C1 segment of cervical spinal cord (tissue), 14 donors: ENCODE measurements at regions not wholly inside any gene's neighbourhood (a gene's known extent, or its start where the extent isn't known, plus 50 kb on each side); places are given as distances from the start of the nearest gene placed in this dataset.

Experiments used
- DNase-seq, 14 donors: peaks; one replicate each; lab custom pipeline; 2025; lab: John Stamatoyannopoulos, UW

DNA sequence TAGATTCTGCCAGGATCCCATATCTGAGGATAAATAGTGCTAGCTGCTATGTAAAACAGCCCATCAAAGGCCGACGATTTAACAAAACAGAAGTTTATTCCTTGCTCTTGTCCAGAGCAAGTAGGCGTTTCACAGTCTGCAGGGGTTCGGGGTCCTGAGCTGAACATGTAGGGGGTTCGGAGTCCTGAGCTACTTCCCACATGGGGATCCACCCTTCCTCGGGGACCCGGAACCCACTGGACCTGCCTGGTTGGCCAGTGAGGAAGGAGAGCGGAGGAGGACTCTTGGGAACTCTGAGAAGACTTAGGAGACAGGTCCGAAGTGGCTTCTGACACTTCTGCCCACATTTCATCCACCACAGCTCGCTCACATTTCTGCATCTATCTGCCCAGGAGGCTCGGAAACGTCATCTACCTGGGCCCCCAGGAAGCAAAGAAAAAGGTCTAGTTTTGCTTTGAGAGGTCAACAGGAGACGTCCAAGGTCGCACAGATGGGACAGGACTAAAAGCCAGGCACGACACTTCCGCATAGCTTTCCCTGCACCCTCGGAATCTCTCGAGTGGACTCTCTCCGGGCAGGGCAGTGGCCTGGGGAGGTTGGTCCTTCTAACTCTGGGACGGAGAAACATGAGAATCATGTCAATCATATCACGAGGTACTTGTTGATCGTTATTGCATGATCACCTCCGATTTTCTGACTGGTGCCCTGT, 86.4 kb downstream of the MICALL2 start:
- DNase-seq, result no peak

DNA sequence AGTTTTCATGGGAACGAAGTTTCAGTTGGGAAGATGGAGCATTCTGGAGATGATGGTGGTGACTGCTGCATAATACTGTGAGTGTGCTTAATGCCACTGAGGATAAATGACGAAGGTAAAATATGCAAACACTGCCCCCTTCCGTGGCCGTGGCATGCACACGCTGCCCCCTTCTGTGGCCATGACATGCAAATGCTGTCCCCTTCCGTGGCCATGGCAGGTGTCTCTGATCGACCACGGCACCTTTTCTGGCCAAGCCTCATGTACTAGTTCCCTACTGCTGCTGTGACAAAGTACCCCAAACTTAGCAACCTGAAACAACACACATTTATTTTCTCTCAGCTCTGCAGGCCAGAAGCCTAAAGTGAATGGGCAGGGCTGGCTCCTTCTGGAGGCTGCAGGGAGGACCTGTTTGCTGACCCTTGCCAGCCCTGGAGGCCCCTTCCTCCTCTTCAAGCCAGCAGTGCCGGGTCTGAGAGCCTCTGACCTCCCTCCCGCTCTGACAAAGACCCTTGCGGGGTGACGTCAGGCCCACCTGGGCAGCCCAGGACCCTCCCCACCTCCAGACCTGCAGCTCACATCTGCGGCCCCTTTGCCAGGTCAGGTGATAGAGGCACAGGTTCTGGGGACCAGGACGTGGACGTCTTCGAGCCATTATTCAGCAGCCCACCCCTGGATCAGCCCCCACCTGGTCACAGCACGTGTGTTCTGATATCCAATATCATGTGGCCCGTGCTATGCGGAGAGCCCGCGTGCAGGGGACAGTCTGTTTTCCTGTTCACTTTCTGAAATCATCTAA, 82.0 kb downstream of the MICALL2 start:
- no peak for DNase-seq

DNA sequence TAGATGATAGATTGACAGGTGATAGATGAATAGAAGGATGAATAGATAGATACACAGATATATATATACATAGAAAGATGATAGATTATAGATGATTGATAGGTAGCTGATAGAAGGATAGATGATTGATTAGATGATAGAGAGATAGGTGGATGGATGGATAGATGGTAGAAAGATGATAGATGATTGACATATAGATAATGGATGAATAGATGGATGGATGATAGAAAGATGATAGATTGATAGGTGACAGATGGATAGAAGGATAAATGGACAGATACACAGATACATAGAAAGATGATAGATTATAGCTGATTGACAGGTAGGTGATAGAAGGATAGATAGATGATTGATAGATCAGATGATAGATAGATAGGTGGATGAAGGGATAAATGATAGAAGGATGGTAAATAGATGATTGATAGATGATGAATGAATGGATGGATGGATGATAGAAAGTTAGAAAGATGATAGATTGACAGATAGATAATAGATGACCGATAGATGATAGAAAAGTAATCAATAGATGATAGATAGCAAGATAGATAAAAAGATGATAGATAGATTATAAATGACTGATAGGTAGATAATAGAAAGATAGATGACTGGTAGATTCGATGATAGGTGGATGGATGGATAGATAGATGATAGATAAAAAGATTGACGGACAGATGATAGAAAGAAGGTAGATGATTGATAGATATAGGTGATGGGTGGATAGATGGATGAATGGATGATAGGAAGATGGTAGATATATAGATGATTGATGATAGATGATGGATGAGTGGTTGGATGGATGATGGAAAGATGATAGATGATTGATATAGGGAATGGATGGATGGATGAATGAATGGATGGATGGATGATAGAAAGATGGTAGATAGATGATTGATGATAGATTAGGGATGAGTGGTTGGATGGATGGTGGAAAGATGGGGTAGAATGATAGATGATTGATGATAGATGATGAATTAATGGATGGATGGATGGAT, 80.4 kb downstream of the MICALL2 start:
- DNase-seq, result no peak

DNA sequence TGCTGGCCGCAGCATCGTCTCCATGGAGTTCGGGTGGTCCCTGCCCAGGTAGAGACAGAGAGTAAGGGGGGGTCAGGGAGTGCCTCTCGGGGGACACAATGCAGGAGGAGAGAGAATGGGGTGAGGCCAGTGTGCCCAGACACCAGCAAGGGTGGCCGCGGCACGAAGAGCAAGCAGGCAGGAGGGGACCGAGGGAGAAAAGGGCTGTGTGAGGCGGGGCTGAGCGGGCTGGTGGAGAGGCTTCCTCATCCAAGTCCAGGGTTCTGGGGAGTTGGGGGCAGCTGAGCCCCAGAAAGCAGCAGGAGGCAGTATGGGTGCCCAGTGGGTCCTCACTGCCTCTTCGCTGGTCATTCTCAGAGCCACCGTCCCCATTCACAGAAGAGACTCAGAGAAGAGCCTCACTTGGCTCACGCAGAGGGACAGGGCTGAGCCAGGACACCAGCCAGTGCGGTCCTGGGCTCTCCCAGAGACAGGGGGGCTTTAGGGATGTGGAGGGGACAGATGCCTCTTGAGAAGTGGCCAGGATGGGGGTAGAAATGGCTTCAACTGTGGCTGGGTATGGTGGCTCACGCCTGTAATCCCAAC, 78.9 kb downstream of the MICALL2 start:
- no peak for DNase-seq

DNA sequence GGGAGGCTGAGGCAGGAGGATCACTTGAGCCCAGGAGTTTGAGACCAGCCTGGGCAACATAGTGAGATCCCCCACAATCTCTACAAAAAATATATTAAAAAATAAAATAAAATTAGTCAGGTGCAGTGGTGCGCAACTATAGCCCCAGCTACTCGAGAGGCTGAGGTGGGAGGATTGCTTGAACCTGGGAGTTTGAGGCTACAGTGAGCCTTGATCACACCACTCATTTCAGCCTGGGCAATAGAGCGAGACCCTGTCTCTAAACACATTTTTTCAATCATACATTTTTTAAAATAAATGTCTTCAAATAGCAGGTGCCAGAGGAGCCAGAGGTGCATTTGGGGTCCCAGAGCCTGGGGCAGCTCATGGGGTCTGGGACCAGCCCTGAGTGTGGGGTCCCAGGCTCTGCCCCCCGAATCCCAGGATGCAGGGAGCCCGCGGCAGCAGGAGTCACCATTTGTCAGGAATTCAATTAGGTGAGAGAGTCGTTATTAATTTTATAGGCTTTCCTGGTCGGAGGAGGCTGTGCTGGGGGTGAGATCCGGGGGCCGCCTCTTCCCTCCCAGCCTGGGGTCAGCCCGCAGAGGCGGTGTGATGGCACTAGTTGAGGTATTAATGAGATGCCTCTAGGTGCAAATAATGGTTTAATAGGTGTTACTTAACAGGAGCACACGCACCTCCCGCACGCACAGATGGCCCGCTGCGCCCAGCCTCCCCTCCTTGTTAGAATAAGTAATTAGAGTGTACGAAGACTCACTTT, 78.3 kb downstream of the MICALL2 start:
- DNase-seq, result no peak

DNA sequence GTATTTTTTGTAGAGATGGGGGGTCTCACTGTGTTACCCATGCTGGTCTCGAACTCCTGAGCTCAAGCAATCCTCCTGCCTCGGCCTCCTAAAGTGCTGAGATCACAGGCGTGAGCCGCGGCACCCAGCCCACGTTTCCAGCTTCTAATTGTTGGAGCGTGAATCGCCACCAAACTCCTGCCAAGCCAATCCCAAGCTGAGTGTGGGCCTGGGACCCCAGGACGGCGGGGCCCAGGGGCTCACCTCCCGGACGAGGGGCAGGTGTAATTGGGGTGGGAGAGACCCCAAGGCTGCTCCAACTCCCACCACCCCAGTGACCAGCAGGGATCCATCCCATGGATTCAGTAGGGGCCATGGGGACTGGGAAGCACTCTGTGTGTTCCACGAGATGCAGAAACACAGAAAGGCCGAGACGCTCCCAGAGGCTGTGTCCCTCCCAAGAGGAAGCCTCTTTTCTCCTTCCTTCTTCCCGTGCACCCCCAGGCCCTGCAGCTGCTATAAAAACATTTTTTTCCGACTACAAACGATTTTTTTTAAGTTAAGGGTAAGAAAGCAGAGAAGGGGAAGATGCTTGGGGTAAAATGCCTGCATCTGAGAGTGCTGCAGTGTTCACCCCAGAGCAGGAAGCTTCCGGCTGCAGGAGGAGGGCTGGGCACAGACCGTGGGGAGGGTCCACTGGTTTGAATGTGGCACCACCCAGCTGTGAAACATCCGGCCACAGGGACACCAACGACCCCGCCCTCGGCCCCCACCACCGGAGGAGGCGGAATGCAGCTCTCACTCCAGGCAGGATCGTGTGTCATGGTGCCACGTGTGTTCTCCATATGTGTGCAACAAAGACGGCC, 76.5 kb downstream of the MICALL2 start:
- no peak for DNase-seq

DNA sequence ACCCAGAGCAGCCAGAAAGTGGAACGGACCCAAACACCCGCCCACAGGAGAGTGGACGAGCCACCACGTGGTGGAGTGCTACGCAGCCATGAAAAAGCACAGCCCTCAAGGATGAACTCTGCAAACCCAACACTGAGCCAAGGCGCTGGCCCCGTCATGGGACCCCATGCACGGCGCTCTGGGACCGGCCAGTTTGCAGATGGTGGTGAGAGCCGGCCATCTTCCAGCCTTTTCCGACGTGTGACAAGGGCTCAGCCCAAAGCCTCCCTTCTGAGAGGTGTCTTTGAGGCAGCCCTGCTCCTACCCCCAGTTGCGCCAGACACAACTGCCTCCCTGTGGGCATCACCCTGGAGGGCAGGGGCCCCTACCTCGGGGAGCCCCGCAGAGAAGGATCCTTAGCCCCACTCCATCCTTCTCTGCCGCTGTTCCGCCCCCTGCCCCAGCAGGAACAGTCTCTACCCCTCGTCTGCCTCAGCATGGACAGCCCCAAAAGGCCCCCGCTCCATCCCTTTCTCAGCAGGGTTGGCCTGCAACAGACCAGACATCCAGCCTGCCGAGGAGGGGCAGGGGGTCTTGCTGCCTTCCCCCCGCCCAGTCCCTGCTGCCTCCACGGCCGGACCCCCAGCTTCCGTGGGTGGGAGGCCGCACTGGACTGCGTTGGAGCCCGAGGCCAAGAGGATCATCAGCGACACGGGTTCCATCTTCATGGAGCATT, 75.7 kb downstream of the MICALL2 start:
- DNase-seq, result no peak

DNA sequence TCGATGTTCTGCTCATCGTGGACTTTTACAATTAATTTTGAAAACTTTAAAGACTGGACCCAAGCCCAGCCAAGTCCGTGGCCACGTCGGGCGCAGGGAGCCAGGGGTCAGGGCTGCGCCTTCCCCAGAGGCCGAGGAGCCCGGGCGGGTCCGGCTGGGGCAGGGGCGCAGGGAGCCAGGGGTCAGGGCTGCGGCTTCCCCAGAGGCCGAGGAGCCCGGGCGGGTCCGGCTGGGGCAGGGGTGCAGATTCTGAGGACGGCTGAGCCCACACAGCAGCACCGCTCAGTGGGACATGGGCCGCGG, 75.2 kb downstream of the MICALL2 start:
- no peak for DNase-seq
